C4-2B (cell line): ENCODE measurements at regions not wholly inside any gene's neighbourhood (a gene's known extent, or its start where the extent isn't known, plus 50 kb on each side); places are given as distances from the start of the nearest gene placed in this dataset.

Experiments used
- ZFX ChIP-seq: fragments of 450-650 bp; IDR thresholded peaks from 2 replicates; pipeline ENCODE4 v1.6.1; 2017
- TF ChIP-seq, protein P1 (sequence below): fragments of 450-650 bp; conservative IDR thresholded peaks from 2 replicates; pipeline ENCODE4 v1.5.1; 2017; ENCODE audit warnings: mild to moderate bottlenecking

DNA sequence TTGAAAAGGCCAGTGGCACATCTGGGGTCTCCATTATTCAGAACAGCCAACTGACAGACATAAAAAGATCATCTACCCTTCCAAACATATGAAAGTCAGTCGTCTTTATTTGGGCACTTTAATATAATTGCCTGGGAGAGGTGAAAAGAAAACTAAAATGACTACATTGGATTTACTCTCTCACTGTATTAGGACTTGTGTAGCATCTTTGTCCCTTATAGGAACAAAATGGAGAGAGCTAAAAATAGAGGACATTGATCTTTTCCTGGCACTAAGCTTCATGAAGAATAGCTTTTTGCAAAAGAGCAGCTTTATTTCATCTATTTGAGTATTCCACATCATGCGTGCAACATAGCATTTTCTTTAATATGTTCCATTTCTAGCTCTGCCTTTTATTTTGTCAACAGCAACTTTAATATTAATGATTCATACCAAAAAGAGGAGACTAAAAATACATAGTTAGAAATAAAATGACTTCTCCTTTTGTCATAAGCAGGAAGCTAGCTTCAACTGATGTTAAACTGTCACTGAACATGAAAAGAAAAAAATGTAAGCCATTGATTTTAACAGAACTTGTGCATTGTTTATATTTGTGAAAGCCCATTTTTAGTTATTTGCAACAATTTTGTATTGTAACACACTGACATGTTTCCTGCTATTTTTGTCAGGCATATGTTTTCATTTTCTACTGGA lies 254.6 kb downstream of the SEC23A start:
- TF ChIP-seq, protein P1, sequence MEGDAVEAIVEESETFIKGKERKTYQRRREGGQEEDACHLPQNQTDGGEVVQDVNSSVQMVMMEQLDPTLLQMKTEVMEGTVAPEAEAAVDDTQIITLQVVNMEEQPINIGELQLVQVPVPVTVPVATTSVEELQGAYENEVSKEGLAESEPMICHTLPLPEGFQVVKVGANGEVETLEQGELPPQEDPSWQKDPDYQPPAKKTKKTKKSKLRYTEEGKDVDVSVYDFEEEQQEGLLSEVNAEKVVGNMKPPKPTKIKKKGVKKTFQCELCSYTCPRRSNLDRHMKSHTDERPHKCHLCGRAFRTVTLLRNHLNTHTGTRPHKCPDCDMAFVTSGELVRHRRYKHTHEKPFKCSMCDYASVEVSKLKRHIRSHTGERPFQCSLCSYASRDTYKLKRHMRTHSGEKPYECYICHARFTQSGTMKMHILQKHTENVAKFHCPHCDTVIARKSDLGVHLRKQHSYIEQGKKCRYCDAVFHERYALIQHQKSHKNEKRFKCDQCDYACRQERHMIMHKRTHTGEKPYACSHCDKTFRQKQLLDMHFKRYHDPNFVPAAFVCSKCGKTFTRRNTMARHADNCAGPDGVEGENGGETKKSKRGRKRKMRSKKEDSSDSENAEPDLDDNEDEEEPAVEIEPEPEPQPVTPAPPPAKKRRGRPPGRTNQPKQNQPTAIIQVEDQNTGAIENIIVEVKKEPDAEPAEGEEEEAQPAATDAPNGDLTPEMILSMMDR = no peak
- TF ChIP-seq ZFX = no peak
